GM19023 (cell line): ENCODE measurements at regions not wholly inside any gene's neighbourhood (a gene's known extent, or its start where the extent isn't known, plus 50 kb on each side); places are given as distances from the start of the nearest gene placed in this dataset.

ENCODE experiments used
- ATAC-seq: cut with Tn5 transposase; IDR thresholded peaks from one replicate; pipeline ENCODE4 v1.9.1; 2021; ENCODE audit warnings: mild to moderate bottlenecking, moderate library complexity; ENCODE audit not compliant: unreplicated experiment

DNA sequence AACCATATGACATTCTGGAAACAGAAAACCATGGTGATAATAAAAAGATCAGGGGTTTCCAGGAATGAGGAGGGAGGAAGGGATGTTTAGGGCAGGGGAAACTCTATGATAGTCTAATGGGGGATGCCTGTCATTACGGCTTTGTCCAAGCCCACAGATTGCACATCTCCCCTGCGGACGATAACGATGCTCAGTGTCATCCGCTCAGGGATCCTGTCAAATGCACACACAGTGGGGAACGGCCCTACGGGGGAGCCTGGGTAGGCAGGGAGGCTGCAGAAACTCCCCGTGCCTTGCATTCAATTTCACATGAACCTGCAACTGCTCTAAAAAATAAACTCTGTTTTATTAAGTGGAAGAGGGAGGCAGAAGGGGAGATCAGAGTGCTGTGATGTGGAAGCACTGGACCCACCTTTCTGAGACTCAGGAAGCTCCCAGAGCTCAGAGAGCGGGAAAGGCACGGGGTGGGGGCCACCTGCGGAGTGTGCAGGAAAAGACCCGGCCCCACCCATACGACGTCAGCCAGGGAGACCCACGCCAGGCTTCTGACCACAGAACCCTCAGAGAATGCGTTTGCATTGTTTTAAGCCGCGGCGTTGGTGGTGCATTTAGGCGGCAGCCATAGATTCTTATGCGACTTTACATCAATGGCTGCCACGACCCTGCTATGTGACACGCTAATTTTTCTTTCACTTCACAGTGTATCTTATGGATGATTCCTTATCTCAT is 543.5 kb downstream of the BRD1 start:
- ATAC-seq = no peak

DNA sequence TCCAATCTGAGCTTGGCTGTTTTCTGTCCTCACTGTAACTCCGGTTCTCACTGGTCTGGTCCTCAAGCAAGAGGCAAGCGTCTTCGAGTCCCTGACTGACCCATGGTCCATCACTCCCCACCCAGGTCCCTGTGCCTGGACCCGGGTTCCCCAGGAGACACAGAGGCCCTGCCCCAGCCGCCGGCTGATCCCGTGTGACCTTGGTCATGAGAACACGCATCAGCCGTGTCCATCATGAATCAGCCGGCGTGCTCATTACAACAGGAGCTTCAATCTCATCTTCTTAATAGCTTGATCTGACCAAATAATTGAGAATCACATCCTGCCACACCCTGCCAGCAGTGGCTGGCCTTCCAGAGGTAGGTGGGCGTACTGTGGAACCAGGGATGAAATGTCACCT is 545.1 kb downstream of the BRD1 start:
- ATAC-seq = no peak

DNA sequence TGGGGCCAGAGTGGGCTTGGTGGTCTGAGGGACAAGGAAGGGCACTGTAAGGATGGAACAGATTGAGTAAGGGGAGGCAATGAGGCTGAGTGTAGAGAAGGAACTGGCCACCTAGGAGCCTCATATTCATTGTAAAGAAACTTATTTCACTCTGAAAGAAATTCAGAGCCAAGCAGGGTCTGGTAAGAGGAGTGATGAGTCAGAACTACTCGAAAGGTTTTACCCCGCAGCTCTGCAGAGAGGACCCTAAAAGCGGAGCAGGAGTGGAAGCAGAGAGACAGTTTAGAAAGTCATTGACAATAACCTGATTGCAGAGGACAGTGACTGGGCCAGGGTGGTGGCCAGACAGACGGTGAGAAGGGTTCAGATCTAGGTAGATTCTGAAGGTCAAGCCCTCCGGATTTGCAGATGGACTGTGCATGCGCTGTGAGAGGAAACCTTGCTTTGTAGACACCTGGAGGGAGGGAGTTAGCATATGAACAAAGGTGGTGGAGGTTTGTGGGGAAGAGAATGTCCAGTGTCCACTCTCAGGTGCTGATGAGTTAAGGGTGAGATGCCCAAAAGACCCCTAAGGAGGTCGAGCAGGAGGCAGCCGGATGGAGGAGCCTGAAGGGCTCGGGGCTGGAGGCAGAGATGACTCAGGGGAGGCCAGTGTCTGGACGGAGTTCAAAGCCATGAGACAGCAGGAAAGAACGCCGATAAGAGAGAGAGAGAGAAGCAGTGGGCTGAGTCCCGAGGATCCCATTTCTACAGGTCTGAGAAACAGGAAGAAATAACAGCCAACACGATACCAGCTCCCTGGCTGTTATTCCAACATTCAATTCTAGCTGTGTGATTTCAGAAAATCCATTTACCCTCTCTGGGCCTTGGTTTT is 546.0 kb downstream of the BRD1 start:
- no peak for ATAC-seq

DNA sequence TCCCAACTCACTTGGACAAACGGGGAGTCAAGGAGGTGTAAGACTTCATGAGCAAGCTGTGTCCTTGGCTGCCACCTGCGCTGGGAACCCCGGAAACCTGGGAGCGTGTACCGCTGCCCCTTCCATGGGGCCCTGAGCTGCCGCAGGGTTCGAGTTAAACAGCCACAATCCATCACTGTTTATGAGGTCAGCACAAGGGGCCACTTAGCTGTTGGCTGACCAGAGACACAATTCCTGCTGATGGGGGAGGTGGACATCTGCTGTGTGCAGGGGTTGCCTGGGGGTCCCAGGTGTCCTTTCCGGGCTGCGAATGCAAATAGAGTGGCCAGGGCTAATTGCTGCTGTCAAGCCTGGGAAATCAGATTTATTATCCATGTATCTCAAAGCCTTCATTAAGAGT is 549.3 kb downstream of the BRD1 start:
- no peak for ATAC-seq

DNA sequence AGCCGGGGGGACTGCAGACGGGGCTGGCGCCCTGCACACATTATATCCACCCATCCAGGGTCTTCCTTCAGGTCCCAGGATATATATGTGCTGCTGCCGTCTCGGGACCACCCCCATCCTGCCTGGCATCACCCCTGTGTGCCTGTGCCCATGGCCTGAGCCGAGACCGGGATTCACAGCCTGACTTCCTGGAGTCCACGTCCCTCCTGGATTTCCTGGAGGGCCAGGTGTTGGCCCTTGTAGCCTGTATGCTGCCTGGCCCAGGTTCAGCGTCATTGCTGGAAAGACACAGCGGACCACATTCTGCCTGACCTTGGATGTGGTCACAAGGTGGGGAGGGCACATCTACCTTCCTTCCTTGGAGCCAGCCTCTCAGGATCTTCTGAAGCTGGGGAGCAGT is 551.1 kb downstream of the BRD1 start:
- no peak for ATAC-seq

DNA sequence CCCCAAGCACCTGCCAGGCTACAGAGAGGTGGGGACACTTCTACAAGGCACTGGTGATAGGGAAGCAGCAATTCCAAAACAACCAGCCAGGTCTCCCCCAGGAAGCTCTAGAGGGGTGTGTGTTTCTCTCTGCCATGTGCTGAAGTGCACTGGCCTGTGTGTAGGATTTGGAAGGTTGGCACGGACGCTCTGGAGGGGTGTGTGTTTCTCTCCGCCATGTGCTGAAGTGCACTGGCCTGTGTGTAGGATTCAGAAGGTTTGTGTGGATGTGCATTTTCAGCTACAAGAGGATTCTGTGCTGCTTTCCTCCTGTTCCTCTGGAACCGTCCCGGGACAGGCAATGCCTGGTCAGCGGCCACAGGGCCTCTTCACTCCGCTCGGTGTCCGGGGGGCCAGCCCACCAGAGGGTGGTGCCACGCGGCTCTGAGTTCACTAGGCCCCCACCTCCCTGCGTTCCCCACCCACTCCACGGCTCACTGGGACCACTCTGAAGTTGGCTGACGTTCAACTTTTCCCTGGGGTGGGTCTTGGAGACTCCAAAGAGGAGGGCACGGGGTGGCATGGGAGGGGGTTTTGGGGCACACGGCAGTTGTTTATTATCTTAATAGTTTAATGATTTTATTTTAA is 552.8 kb downstream of the BRD1 start:
- ATAC-seq = no peak

DNA sequence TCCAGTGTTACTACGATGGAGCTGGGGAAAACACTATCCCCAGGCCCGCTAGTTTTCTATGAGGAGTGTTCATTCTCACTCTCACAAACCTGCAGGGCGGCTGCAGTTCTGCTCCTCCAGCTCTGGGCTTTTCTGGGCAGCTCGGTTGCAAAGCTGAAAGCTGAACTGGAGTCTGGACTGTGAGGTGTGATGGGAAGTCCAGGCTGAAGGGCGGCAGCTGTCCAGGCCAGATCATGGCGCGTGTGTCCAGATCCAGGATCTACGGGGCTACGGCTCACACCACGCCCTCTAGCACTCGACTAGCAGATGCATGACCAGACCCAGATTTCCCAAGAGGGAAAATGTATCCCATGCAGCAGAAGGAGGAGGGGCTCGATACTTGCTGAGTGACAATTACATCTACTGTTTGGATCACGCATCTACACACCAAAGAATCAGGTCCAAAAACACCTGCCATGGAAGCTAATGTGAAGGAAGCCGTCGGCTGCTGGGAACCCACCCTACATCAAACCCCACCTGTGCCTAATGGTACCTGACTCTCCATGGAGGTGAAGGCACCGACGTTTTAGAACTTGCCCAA is 555.0 kb downstream of the BRD1 start:
- ATAC-seq = no peak

DNA sequence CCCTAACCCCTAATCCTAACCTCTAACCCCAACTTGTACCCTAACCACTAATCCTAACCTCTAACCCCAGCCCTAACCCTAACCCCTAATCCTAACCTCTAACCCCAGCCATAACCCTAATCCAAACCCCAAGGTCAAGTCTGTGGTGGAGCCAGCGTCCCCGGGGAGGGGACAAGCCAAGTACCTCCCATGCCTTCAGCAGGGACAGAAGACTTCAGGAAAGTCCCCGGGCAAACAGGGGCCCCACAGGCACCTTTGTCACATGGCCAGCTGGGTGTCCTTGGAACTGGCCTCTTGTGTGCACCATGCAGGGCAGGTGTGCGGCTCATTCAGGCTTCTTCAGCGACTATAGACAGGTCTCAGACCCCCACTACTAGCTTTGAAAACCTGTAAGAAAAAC is 555.8 kb downstream of the BRD1 start:
- ATAC-seq = no peak

DNA sequence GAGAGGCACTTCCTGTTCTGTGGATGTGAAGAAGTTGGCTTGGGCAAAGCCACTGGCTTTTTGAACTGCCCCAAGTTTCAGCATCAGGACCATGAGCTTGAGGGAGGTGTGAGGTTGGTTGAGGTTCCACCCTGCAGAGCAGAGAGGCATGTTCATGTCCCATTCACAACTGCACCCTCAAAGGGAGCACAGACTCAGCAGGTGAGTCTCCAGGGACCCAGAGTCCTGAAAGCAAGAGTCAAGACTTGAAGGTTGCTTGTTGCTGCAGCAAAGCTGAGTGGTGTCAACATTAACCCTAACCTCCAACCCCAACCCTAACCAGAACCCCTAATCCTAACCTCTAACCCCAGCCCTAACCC is 556.3 kb downstream of the BRD1 start:
- no peak for ATAC-seq

DNA sequence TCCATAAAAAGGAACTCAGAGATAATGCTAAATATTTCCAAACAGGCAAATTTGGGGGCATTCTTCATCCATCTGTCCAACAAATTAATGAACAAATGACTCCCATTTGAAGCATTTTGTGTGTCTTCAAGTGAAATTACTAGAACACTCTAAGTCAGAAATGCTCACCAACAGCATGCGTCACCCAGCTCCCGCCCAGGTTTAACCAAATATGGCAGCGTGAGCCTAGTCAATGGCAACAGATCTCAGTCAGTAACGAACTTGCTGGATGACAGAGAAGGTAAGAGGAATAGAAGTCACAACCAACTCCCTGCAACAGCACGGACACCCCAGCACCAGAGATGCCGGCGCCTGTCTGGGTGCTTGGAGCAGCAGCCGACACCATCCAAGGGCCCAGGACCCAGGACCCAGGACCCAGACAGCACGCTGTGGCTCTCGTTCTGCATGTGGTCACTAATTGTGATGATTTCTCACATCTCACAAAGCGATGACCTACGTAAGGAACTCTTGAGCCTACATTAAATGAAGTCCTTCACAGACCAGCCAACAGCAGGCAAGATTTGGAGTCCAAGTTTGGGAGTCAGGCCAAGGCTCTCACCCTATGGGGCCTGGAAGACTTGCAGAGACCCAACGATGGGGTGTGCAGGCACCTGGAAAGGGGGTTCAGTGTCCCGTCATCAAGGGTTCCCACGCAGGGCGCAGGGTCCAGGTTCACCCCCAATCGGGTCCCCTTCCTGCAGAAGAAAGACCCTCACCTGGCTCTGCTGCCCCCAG is 556.9 kb downstream of the BRD1 start:
- ATAC-seq = no peak

DNA sequence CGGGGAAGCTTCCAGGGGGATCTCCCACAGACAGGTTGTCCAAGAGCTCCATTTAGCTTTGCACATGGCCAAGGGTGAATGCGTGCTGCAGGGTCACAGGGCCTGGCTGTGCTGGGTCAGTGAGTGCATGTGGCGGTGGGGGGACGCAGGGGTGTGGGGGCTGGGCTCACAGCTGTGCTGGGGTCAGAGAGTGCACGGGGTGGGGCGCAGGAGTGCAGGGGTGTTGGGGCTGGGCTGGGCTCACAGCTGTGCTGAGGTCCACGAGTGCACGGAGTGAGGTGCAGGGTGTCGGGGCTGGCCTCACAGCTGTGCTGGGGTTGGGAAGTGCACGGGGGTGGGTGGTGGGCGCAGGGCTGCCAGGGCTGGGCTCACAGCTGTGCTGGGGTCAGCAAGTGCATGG is 557.7 kb downstream of the BRD1 start:
- ATAC-seq = no peak

DNA sequence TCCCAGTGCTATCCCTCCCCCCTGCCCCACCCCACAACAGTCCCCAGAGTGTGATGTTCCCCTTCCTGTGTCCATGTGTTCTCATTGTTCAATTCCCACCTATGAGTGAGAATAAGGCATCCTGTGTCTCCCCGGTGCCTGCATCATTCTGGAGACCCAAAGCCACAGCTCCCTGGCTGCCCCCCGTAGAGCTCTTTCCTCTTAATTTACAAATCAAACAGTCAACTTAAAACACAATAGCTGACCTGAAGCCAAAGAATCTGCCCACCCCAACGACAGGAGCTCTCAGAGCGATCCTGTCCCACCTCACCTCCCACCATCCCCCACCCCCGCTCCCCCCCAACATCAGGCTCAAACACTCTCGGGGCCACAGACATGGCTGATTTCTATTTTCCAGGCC is 558.3 kb downstream of the BRD1 start:
- no peak for ATAC-seq

DNA sequence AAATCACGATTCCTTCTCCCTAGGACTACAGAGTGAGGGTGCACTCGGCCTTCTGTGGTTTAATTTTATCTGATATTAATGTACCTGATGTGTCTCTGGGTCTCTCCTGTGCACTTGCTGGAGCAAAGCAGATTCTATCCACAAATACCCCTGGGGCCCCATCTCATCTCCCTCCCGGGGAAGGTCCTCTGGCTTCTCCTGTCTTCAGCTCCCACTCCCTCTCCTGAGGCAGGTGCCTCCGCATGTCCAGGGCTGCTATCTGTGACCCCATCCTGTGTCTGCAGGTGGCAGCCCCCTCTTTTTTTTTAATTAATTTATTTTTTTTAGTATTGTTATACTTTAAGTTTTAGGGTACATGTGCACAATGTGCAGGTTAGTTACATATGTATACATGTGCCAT is 558.7 kb downstream of the BRD1 start:
- ATAC-seq = no peak

DNA sequence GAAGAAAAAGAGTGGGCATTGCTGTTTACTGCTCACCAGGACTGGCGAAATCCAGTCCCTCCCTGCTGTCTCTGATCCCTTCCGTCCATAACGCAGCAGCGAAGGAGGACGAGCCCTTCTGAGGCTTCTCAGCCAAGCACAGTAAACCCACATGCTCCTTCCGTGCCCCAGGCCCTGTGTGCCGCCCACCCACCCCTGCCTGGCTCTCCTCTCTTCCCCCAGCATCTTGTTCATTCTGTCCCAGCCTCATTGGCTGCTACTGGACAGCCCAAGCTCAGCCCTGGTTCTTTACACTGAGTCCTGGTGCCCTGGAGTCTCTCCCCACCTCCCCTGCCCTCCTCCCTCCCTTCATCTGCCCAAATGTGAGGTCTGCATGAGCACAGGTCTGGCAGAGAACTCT is 559.7 kb downstream of the BRD1 start:
- no peak for ATAC-seq

DNA sequence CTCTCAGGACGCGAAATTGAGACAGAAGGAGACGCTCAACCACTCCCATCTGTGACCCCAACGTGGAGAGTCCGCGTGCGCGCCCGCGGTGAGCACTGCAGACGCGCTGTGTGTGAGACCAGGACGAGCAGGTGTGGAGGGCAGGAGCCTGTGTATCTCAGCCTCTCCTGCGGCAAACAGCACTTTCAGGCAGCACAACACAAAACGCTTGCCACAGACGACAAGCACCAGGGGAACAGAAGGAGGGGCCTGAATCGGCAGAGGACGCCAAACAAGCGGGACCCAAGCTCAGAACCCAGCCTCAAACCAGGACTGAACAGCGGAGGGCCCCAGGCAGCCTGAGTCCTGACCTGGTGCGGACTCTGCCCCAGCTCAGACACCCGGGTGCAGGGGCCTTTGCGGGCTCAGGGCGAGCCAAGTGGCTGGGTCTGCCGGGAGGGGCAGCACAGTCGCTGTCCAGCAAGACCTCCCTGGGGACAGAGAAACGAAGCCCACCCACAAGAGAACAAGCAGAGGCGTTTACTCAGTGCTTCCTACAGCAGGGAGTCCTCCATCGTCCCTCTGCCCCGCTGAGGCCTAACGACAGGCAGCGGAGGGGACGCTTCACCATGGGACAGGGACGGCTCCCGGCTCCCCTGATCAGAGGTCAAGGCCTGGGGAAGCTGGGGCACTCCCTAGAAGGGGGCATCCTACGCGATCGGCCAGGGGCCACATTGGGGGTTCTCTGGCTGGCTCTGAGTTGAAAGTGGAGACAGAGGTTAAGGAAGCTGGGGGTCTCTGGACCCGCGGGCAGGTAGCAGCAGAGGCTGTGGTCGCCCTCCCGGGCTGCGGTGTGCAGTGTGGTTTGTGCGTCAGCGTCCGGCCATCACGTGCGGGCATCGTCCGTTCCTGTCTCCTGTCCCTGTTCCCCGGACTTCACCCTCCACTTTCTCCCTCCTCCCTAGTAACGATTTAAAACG is 560.8 kb downstream of the BRD1 start:
- no peak for ATAC-seq

DNA sequence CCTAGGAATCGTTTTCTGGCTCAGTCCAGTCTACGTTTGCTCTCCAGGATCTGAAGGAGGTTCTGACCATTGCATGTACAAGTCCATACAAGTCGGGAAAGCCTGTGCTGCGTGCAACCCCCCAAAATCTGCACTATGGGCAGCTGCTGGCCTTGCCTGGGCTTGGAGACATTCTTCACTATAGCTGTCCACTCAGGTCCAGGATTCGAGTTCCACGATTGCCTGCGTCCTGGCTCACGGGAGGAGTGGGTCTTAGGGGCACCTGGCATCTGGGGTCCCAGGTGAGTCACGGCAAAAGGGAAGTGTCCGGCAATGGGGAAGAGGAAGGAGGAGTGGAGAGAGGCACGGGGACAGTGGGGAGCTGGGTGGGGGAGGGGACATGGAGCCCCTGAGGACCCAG is 563.0 kb downstream of the BRD1 start:
- ATAC-seq = no peak

DNA sequence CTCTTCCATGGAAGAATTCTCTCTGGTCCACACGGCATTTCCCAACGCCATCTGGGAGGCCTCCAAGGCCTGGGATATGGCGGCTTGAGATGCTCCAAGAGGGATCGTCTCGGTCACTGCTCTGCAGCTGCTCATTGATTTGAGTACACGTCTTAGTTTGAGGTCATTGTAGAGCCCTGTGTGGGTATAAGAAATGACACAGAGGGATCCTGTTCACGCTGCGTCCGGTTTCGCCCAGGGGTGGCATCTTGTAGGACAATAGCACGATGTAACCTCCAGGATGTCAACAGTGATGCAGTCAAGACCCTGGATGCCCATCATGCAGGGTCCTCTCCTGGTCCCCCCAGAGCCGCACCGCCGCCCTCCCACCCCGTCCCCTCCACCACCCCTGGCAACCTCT is 564.6 kb downstream of the BRD1 start:
- no peak for ATAC-seq

DNA sequence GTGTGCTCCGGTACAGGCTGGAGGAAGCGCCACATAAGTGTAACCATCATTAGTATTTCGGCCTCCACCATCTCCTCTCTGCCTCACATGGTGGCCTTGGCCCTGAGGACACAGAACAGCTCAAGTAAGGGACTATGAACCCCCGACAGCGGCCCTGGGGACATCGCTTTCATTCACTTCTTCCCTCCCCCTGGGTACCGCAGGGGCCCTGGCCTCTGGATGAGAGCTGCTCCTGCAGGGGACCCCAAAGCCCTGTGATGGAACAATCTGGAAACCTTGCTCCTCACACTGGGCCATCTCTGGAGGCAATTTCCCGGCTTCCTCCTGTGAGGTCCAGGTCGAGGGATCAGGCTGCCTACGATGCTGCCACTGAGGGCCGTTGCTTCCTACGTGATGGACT is 565.5 kb downstream of the BRD1 start:
- ATAC-seq = no peak

DNA sequence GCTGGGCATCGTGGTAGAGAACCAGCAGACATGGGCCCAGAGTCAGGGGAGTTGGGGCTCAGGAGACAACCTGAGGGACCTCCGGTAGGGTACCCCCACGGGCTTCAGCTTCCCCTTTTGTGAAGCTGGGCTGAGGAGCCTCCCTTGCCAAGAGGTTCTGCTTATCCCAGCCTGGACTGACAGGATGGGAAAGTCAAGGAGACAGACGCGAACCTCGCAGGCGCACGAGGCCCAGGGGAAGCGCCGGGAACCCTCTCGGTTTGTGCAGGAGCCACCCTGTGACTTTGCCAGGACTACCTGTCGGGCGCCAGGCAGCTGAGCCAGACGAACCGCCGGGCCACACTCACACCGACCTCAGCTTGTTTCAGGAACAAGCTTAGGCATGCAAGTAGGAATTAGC is 566.1 kb downstream of the BRD1 start:
- ATAC-seq = no peak
